Panc1 (cell line): ENCODE measurements at regions not wholly inside any gene's neighbourhood (a gene's known extent, or its start where the extent isn't known, plus 50 kb on each side); places are given as distances from the start of the nearest gene placed in this dataset.
"Not testable (repeated sequence)": the region's sequence is repeated elsewhere in the genome, so short reads cannot be mapped to it uniquely, and the experiment has no call there.

Experiments
- ATAC-seq: fragments of 200-7000 bp; cut with Tn5 transposase; 2 replicates; pipeline ENCODE4 v1.9.1; 2020; ENCODE audit warnings: mild to moderate bottlenecking, moderate library complexity
- BruUV-seq: library from RNA; stranded (reverse); fragments of 400-500 nt; replicated peaks from 2 replicates; lab custom pipeline; 2021; lab: Mats Ljungman, UMichigan
- CTCF ChIA-PET: fragments of 300-600 bp; sonication (Branson Sonifier 250); formaldehyde crosslinking; loops from one replicate; lab custom pipeline; 2022; ENCODE audit warnings: antibody characterized with exemption; lab: Charles Lee
- POLR2A ChIA-PET: fragments of 300-600 bp; sonication (Branson Sonifier 250); formaldehyde crosslinking; loops from one replicate; lab custom pipeline; 2022; ENCODE audit warnings: antibody characterized with exemption; lab: Charles Lee
- DNase-seq: peaks from one replicate; pipeline ENCODE4 v3.0.0-alpha.2; 2010; ENCODE audit warnings: low read depth, low spot score
- H3K27ac ChIP-seq: 2 replicates; pipeline ENCODE4 v1.5.1; 2011; ENCODE audit warnings: mild to moderate bottlenecking, low read length, inconsistent platforms
- H3K27me3 ChIP-seq: fragments of 200-500 bp; sonication (Bioruptor generic); 2 replicates; pipeline ENCODE4 v1.6.0; 2014; ENCODE audit warnings: low read length, inconsistent platforms; ENCODE audit not compliant: control insufficient read depth, insufficient read depth
- H3K36me3 ChIP-seq: fragments of 200-500 bp; sonication (Bioruptor generic); 2 replicates; pipeline ENCODE4 v1.5.1; 2014; ENCODE audit warnings: inconsistent platforms, mild to moderate bottlenecking, low read length, moderate library complexity; ENCODE audit not compliant: control insufficient read depth, insufficient read depth
- H3K4me1 ChIP-seq: 2 replicates; pipeline ENCODE4 v1.5.1; 2011; ENCODE audit warnings: inconsistent platforms, mild to moderate bottlenecking, low read length, moderate library complexity; ENCODE audit not compliant: control insufficient read depth, insufficient read depth
- H3K4me3 ChIP-seq, 2 experiments: 2 replicates each; pipeline ENCODE4 v1.5.1; 2011 to 2012; ENCODE audit warnings: low read depth in 2 of 2, low read length in 2 of 2, mild to moderate bottlenecking in 2 of 2, inconsistent platforms in 1 of 2, moderate library complexity in 1 of 2
- H3K9me3 ChIP-seq: fragments of 200-500 bp; sonication (Bioruptor generic); 2 replicates; pipeline ENCODE4 v1.5.1; 2014; ENCODE audit warnings: low read depth, mild to moderate bottlenecking, inconsistent platforms, low read length, moderate library complexity; ENCODE audit not compliant: control insufficient read depth, insufficient read depth
- CTCF ChIP-seq: fragments of 450-650 bp; IDR thresholded peaks from 2 replicates; pipeline ENCODE4 v1.5.1; 2017; ENCODE audit warnings: mild to moderate bottlenecking
- POLR2AphosphoS5 ChIP-seq: IDR thresholded peaks from 2 replicates; pipeline ENCODE4 v1.6.1; 2012; ENCODE audit warnings: mild to moderate bottlenecking, low read depth, low read length, moderate library complexity
- REST ChIP-seq, 2 experiments: IDR thresholded peaks; 2 replicates each; pipeline ENCODE4 v1.6.1; 2011 to 2012; ENCODE audit warnings: low read depth in 2 of 2, control low read depth in 1 of 2, low read length in 1 of 2, mild to moderate bottlenecking in 1 of 2, moderate library complexity in 1 of 2; ENCODE audit not compliant: insufficient read depth in 1 of 2
- SIN3A ChIP-seq: IDR thresholded peaks from 2 replicates; pipeline ENCODE4 v1.6.1; 2012; ENCODE audit warnings: low read depth, mild to moderate bottlenecking, low read length, moderate library complexity, borderline replicate concordance; ENCODE audit not compliant: insufficient read depth
- TCF7L2 ChIP-seq: IDR thresholded peaks from 2 replicates; pipeline ENCODE4 v1.6.1; 2011; ENCODE audit warnings: mild to moderate bottlenecking, low read depth, low read length, inconsistent platforms
- in situ Hi-C: cut with HindIII; loops from 2 replicates; pipeline ENCODE4 v1.10.0; 2016; ENCODE audit warnings: low sequenced_read_pairs, low pct_unique_long_range_greater_than_20kb
- intact Hi-C: fragments of 100-400 bp; cut with micrococcal nuclease; formaldehyde crosslinking; loops from one replicate; pipeline ENCODE4 v1.10.0; 2022; ENCODE audit not compliant: unreplicated experiment

- H3K4me1 ChIP-seq, in situ Hi-C loops, intact Hi-C loops, H3K27ac ChIP-seq, DNase-seq, H3K9me3 ChIP-seq, CTCF ChIA-PET, H3K36me3 ChIP-seq, H3K4me3 ChIP-seq, POLR2A ChIA-PET, H3K27me3 ChIP-seq, ATAC-seq, BruUV-seq: not testable (repeated sequence)
These were observed 79.8 kb upstream of the ADGRL1 start for GRCh38 chr19:14285726-14286125.

- peak; percentile 89 for ATAC-seq
- H3K36me3 ChIP-seq, BruUV-seq, H3K9me3 ChIP-seq, intact Hi-C loops, DNase-seq, H3K4me1 ChIP-seq, CTCF ChIA-PET, H3K27me3 ChIP-seq, POLR2A ChIA-PET, in situ Hi-C loops, H3K27ac ChIP-seq: not testable (repeated sequence)
- 0 out of 4 replicates have a peak overlapping the region, but pooled peaks of 1 of the 2 experiments have one; percentile 6 for H3K4me3 ChIP-seq
These were observed 78.0 kb upstream of the ADGRL1 start for GRCh38 chr19:14283813-14284520.

GRCh38 chr19:14279270-14279669 lies 73.3 kb upstream of the ADGRL1 start:
- ATAC-seq, H3K27me3 ChIP-seq, H3K9me3 ChIP-seq, BruUV-seq, in situ Hi-C loops, H3K27ac ChIP-seq, H3K36me3 ChIP-seq, DNase-seq, POLR2A ChIA-PET, intact Hi-C loops, CTCF ChIA-PET, H3K4me1 ChIP-seq, H3K4me3 ChIP-seq: not testable (repeated sequence)

GRCh38 chr19:14277608-14278007 lies 71.6 kb upstream of the ADGRL1 start:
- Histone ChIP-seq H3K36me3 (no peaks in the 10 kb centered on the region), H3K9me3 (no peaks in the 10 kb centered on the region), H3K4me1 (no peaks in the 10 kb centered on the region), H3K27ac (no peak overlapping the region), H3K27me3 (no peaks in the 10 kb centered on the region), H3K4me3 (no peak overlapping the region)
- intact Hi-C loops = no loop called here
- DNase-seq (no peak), ATAC-seq (no peak)
- in situ Hi-C loops = no loop called here
- no TSS peak for BruUV-seq
- POLR2A ChIA-PET = no interaction called here
- CTCF ChIA-PET = no interaction called here
- TF ChIP-seq SIN3A = no peak
- no peak for TF ChIP-seq POLR2AphosphoS5
- TF ChIP-seq TCF7L2 = no peak
- TF ChIP-seq REST (IDR thresholded peaks at IDR 0.05; ENCODE audit: insufficient read depth in 1 of 2, low read depth in 2 of 2, low read length in 1 of 2) = no peak
- TF ChIP-seq CTCF = no peak

GRCh38 chr19:14275823-14276222 lies 69.9 kb upstream of the ADGRL1 start:
- in situ Hi-C loops, H3K9me3 ChIP-seq, H3K4me3 ChIP-seq, DNase-seq, POLR2A ChIA-PET, H3K27me3 ChIP-seq, H3K27ac ChIP-seq, ATAC-seq, H3K36me3 ChIP-seq, BruUV-seq, CTCF ChIA-PET, intact Hi-C loops, H3K4me1 ChIP-seq: not testable (repeated sequence)
